HG02642 (cell line): ENCODE measurements at regions not wholly inside any gene's neighbourhood (a gene's known extent, or its start where the extent isn't known, plus 50 kb on each side); places are given as distances from the start of the nearest gene placed in this dataset.
"Not testable (repeated sequence)": the region's sequence is repeated elsewhere in the genome, so short reads cannot be mapped to it uniquely, and the experiment has no call there.

Experiments
- ATAC-seq: cut with Tn5 transposase; IDR thresholded peaks from one replicate; pipeline ENCODE4 v1.9.1; 2021; ENCODE audit warnings: mild to moderate bottlenecking; ENCODE audit not compliant: unreplicated experiment, poor library complexity

DNA sequence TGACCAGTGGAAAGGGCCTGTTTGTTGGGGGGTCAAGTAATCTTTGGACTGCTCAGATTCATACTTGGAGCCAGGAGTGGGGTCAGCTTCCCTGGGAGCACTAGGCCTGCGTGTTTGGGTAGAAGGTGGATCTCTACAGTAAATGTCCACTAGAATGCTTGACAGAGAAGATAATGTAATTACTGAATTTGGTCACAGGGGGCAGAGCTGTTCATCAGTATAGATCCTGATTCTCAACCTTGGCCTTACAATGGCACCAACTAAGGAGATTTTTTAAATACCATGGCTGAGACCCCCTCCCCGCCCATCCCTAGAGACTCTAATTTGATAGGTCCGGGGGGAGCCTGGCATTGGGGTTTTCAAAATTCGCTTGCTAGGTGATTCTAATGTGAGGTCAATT, 217.5 kb upstream of the PLXNA2 start:
- ATAC-seq, result no peak

DNA sequence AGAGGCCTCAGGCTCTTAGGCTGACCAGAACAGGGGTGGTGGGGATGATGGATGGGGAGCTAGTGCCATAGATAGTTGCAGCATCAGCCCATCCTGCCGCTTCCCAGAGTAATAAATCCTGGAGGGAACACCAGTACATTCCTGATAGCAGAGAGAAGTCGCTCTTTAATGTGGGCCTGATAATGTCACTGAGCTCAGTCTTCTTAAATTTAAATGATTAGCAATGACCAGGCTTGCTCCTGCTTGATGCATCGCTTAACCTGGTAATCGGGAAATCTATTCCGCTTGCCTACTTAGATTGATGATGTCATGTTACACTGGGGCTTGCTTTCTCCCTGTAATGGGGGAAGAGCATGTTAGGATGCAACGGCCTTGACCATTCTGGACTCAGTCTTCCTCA, 218.6 kb upstream of the PLXNA2 start:
- no peak for ATAC-seq

DNA sequence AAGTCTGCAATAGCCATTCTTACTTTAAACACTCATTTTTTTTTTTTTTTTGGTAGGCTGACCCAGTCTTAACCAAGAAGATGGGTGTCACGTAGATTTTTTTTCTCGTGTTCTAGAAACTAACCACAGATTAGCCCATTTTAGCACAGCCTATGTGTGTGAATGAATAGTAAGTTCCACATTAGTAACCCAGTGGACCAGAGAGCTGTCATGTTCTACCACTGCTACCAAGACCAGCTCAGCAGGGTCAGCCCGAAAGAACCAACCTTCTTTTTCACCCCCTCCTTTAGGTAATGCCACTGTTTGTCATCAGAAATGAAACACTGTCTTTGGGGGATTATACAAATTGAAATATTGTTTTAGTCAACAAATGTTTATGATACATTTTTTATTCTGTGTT, 221.1 kb upstream of the PLXNA2 start:
- ATAC-seq, result no peak

DNA sequence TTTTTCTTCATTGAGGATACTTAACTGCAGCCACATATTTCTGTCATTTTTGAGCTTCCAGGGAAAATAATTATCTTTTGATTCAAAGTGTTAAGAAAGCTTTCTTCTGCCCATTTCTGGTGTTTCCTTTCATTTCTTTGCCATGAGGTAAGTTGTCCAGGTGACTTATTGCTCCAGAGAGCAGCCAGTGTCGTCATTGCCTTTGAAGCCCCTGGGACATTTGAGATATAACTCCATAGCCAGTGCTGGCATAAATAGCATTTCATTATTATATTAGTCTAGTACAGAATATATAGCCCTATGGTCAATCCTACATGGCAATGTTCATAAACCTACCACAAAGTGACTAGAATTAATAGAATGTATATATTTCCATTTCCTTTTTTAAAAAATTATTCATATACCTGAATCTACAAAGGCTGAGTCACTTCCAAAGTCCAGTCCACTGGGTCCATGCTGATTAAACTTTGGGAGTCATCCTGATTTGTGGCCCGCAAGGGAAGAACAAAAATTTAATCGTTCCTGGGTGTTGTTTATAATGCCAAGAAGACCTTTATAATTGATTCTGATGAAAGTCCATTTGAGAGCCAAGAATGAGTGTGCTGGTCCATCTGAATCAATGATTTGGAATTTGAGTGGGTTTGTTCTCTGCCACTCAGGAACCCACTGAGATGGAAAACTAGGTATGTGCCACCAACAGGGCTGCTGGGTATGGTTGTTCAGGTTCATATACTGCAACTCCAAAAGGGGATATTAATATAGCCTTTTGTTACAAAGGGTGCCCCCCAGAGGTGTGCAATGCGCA, 221.8 kb upstream of the PLXNA2 start:
- ATAC-seq, result no peak

DNA sequence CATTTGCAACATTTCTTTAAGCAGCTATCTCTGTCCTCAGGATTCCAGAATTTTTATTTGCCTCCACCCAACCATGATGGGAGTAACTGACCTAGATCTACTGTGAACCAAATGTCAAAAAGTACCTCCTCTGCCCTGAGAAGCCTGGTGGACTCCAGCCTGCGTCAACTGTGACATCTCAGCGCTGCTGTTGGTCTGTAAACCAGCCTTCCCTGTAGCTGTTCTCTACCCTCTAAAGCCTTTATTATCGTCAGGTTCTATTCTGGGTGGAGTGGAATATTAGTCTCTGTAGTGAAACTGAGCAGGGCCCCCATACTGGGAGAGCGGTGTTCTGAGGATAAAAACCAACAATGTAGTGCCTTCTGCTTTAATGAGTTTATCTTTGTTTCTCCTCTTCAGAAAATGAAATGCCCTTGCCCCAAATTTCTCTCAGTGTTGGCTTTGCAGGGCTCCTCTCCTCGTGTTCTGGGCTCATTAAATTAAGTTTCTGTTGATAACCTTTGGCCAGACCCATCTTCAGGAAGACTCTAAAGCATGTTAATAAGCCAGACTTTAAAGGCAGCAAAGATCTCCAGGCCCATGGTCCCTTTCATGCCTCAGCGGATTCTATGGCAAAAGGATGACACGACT, 223.1 kb upstream of the PLXNA2 start:
- ATAC-seq, result no peak

DNA sequence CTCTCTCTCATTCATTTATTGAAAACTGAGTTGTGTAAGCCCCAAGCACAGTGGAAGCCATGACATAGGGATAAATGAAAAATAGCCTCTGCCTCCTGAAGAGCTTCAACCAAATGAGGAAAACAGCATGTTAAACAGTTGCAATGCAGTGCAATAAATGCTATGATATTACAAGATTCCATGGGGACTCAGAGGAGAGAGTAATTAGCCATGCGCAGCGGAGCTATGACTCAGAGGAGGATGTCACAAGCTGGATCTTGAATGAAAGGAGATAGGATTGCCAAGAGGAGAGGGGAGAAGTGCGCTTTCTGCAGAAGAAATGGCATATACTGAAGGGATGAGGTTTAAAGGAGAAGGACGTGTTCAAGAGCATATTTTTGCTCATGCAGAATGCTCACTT, 231.3 kb upstream of the PLXNA2 start:
- no peak for ATAC-seq

DNA sequence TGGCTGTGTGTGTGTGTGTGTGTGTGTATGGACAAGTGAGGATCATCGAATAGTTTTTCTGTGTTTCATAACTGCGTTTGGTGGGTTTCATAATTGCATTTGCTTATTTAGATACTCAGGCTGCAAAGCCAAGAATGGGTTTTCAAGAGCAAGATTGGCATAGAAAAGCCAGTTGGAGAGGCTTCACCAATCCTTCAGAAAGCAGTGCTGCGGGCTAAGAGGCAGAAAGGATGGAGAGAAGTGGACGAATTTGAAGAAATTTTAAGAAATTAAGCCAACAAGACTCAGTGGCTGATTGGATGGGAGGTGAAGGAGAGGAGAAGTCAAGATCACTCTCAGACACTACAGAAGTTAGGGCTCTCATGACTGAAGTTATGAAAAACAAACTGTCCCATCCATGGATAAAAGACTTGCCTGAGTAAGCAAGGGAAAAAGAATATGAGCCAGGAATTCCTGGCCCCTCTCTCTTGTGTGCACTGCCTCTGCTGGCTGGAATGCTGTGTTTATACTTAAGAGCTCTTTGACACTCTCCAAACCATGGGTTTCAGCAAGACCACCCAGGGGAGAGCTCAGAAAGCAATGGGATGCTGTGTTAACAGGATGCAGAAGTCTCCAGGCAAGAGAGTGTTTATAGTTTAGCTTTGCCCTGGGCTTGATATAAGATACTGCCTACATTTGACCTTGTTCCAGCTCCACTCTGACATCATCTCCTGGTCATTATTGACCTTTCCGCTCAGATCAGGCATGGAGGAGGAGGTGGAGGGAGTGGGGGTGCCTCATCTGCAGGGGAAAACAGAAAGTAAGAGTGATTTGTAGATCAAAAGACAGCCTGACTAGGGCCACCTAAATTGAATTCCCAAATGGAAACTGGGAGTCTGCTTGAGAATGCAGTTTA, 232.0 kb upstream of the PLXNA2 start:
- no peak for ATAC-seq

DNA sequence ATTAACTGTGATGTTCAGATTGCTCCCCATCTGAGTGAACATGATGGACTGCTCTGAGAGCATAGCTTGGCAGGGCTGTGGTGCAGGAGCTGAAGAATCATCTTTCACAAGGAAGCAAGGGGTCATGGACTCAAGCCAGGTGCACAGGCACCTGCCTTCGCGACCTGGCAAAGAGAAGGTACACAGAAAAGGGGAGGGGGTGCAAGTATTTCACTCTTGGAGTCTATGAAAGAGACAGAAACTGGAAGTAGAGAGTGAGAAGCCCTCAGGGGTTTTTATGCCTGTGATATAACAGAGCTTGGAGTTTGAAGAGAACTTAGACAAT, 232.6 kb upstream of the PLXNA2 start:
- ATAC-seq, result no peak

DNA sequence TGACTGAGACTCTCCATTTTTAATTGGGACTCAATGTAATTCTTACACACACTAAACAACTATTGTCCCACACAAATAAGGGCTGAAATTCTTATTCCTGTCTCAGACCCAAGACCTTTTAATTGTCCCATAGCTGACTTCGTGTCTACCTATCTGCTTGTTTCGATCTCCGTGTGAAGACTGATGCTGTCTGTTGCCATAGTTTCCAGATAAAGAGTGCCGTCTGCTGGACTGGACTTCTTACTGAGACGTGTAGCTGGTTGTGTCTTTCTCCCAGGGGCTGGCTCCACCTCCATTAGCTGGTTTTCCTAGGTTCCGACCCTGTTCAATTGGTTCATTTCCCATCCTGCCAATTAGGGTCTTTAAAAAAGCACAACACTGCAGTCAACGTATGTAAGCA, 235.3 kb upstream of the PLXNA2 start:
- ATAC-seq, result no peak

DNA sequence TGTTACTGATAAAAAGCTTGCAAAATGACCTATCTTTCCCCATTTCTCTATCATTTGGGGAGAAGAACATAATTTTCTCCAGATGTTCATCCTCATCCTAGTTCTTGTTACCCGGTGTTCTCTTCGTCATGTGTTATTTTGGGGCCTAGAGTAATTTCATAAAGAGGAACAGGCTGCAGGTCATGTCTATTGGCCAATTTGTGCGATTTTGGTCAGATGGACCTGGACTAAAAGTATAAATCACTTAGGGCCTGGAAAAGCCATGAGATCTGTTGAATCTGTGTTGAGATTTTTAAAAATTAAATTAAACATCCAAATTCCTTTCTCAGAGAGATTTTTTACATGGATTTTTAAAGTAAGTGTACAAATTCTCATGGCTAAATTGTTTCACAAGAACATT, 241.3 kb upstream of the PLXNA2 start:
- no peak for ATAC-seq

DNA sequence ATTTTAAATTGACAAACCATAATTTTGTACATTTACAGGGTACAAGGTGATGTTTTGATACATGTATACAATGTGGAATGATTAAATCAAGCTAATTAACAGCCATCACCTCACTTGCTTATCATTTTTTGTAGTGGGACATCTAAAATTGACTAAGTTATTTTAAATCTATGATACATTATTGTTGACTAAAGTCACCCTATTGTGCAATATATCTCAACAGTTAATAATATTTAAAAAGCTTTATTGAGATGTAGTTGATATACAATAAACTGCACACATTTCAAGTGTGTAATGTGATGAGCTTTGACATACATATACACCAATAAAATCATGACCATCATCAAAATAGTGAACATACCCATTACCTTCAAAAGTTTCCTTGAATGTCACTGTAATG, 242.5 kb upstream of the PLXNA2 start:
- no peak for ATAC-seq

DNA sequence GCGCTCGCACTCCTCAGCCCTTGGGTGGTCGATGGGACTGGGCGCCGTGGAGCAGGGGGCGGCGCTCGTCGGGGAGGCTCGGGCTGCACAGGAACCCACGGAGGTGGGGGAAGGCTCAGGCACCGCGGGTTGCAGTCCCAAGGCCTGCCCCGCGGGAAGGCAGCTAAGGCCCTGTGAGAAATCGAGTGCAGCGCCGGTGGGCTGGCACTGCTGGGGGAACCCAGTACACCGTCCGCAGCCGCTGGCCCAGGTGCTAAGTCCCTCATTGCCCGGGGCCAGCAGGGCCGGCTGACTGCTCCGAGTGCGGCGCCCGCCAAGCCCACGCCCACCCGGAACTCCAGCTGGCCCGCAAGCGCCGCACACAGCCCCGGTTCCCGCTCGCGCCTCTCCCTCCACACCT, 244.2 kb upstream of the PLXNA2 start:
- not testable (repeated sequence) for ATAC-seq

DNA sequence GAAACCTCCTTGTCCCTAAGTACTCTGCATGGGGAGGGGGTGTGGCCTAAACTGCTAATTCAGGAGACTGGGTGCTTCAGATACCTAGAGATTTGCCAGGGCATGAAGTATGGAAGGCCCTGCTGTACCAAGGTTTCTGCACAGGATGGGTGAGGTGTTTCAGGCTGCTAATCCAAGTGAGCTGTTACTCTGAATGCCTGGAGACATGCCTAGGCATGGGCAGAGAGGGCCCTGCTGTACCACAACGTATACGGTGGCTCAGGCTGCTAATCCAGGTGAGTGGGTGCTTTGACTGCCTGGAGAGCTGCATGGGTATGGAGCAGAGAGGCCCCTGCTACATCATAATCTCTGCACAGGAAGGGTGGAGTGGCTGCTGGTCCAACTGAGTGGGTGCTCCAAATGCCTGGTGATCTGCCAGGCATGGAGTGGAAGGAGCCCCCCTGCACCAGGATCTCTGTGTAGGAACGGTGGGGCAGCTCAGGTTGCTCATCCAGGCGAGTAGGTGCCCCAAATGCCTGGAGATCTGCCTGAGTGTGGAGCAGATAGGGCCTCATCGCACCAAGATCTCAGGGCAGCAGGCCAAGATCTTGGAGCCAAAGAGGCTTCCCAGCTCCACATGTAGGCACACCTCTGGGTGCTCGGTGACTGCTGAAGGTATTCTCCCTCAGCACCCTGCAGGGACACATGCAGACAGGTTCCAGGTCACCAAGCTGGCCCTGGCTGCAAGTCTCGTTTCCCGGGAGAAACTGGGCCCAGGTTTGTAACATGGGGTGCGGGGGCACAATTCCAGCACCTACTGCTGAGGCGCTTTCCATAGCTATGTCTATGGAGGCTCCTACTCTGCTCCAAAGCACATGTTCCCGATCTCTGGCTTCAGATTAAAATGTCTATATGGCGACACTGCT, 252.5 kb upstream of the PLXNA2 start:
- ATAC-seq, result no peak

DNA sequence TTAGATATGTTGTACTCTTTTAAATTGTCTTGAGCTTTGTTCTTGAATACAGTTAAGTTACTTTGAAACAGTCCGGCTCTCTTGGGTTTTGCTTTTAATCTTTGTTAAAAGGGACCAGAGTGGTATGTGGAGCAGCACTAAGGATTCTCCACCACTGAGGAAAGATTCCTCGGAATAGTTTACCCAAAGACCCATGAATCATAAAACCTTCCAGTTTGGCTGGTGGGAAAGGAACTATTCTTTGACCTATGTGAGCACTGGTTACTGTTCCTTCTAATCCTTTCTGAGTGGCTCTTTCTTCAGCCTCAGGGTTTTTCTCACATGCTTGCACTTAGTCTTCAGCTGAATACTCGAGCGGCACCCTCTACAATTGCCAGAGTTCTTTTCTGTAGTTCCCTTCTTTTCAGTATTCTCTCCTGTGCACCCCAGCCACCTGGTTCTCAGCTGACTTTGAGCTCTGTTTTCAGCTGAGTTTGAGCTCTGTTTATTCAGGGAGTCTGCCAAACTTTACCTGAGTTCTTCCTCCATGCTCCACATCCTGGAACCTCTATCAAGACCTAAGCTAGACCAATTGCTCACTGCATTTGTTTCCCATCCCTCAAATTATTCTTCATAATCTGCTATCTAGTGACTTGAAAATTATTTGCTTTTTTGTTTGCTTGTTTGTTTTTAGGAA, 253.8 kb upstream of the PLXNA2 start:
- no peak for ATAC-seq

DNA sequence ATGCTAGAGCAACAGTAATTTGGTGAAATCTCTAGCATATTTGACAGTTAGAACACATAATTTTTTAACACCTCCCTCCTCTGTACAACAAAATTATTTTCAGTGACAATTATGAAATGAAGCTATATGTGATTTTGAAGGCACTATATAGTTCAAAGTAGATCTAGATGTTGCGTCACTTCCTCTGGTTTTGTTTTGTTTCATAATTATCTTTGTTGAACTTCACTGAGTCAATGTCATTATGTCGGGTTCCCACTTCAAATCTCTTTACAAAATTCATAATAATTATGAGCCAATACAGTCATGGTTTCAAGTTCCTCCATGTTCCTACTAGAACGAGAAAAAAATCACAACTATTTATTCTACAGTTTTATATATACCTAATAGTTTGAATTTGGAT, 254.8 kb upstream of the PLXNA2 start:
- no peak for ATAC-seq

DNA sequence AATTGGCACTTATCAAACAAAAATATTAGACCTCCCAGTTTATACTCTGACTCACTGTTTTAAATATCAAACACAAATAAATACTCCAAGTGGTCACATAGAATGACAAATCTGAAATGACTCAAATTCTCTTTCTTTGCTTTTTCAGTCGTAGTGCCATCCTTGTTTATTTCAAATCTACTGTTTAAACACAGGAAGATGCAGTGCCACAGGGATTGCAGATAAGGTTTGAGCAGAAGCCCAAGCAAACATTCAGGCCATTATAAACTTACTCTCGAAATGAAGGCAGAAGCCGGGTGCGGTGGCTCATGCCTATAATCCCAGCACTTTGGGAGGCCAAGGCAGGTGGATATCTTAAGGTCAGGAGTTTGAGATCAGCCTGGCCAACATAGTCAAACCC, 255.4 kb upstream of the PLXNA2 start:
- no peak for ATAC-seq

DNA sequence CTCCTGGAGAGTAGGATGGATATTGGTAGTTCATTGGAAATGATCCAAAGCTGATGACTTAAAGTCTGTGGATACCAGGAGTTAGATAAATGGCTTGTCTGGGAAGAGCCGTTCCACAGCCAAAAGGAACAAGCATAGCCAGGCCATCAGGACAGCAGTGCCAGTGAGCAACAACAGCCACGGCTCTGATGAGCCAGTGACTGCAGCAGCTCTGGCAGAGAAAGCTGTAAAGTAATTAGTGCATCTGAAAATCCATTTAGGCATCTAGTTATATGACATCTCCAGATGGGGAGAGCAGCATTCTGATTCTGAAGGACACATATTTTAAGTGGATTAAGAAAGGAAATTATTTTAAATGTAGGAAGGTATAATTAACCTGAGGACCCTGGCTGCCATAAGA, 256.2 kb upstream of the PLXNA2 start:
- ATAC-seq, result no peak

DNA sequence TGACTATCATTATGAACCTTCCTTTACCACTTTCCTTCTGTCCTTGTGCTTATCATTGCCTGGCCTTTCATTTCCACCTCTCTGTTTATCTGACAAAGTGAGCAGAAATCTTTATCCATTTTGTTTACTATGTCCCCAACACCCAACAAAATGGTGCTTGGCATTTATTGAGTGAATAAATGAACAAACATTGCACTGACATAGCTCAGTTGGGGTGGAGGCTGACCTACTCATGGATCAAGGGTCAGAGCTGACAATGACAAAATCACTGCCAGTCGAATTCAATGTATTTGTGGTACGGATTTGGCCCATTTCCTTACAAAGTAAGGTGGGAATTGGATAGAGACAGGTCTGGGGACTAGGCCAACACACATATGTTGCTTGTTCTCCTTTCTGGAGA, 257.4 kb upstream of the PLXNA2 start:
- no peak for ATAC-seq

DNA sequence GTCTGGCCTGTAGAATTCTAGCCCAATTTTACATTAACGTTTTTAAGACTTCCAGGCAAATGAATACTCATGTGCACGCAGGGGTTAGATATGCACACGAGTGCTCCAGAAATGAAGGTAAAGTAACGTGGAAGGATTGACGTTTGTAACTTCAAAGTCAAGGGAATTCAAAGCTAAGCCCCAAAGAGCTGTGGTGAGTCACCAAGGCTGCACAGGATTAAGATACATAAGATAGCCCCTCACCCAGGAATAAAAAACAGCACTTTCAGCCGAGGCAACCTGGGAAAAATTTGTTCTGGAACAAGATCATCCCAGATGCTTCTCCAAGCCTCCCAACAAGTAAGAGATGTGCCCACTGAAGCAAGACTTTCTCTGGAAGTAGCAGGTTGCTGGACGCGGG, 259.6 kb upstream of the PLXNA2 start:
- ATAC-seq, result no peak

DNA sequence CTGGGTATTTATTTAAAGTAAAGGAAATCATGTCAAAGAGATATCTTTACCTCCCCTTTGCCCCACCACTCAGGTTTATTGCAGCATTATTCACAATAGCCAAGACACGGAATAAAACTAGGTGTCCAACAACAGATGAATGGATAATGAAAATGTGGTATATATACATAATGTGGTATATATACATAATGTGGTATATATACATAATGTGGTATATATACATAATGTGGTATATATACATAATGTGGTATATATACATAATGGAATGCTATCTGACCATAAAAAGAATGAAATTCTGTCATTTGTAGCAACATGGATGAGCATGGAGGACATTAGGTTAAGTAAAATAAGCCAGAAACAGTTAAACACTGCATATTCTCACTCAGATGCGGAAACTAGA, 262.6 kb upstream of the PLXNA2 start:
- no peak for ATAC-seq
